AG04450 (cell line): ENCODE measurements at regions not wholly inside any gene's neighbourhood (a gene's known extent, or its start where the extent isn't known, plus 50 kb on each side); places are given as distances from the start of the nearest gene placed in this dataset.

Source experiments
- CTCF ChIA-PET: fragments of 300-600, 350-600 bp; formaldehyde crosslinking; extraction: SDS; loops from one replicate; lab custom pipeline; 2022; ENCODE audit warnings: antibody characterized with exemption, inconsistent platforms; lab: Charles Lee
- POLR2A ChIA-PET: fragments of 350-600 bp; formaldehyde crosslinking; extraction: SDS; loops from one replicate; lab custom pipeline; 2021; ENCODE audit warnings: antibody characterized with exemption, inconsistent platforms; lab: Yijun Ruan, JAX
- DNase-seq: peaks from one replicate; pipeline ENCODE4 v3.0.0-alpha.2; 2011; ENCODE audit warnings: low read depth, low spot score
- H3K27ac ChIP-seq: one replicate; pipeline ENCODE4 v1.5.1; 2012; ENCODE audit warnings: low read depth, low read length, control low read depth
- H3K27me3 ChIP-seq: one replicate; pipeline ENCODE4 v1.6.0; 2012; ENCODE audit warnings: low read length; ENCODE audit not compliant: control insufficient read depth, insufficient read depth
- H3K4me3 ChIP-seq: 2 replicates; pipeline ENCODE4 v1.5.1; 2011; ENCODE audit warnings: mild to moderate bottlenecking, low read depth, low read length, control low read depth
- H3K9me3 ChIP-seq: 2 replicates; pipeline ENCODE4 v1.5.1; 2012; ENCODE audit warnings: low read length; ENCODE audit not compliant: control insufficient read depth, insufficient read depth
- TF ChIP-seq, protein P1 (sequence below): IDR thresholded peaks from 2 replicates; pipeline ENCODE4 v1.5.1; 2011; ENCODE audit warnings: low read depth, low read length, control low read depth, inconsistent platforms

DNA sequence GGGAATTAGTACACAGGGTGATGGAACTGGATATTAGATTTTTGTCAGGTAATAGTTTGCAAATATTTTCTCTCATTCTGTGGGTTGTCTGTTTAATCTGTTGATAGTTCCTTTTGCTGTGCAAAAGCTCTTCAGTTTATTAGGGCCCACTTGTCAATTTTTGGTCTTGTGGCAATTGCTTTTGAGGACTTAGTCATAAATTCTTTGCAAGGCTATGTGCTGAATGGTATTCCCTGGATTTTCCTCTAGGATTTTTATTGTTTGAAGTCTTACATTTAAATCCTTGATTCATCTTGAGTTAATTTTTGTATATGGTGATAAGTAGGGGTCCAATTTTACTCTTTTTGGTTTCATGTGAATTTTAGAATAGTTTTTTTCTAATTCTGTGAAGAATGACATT lies 111.3 kb downstream of the ARRDC4 start:
- TF ChIP-seq, protein P1, sequence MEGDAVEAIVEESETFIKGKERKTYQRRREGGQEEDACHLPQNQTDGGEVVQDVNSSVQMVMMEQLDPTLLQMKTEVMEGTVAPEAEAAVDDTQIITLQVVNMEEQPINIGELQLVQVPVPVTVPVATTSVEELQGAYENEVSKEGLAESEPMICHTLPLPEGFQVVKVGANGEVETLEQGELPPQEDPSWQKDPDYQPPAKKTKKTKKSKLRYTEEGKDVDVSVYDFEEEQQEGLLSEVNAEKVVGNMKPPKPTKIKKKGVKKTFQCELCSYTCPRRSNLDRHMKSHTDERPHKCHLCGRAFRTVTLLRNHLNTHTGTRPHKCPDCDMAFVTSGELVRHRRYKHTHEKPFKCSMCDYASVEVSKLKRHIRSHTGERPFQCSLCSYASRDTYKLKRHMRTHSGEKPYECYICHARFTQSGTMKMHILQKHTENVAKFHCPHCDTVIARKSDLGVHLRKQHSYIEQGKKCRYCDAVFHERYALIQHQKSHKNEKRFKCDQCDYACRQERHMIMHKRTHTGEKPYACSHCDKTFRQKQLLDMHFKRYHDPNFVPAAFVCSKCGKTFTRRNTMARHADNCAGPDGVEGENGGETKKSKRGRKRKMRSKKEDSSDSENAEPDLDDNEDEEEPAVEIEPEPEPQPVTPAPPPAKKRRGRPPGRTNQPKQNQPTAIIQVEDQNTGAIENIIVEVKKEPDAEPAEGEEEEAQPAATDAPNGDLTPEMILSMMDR, result no peak
- no peaks in the 10 kb centered on the region for H3K27me3 ChIP-seq
- CTCF ChIA-PET, result no interaction called here
- H3K9me3 ChIP-seq, result peaks cover 2% of the 10 kb centered on the region; the same call in 1 of the 2 replicates
- POLR2A ChIA-PET, result no interaction called here
- H3K4me3 ChIP-seq, result no peak overlapping the region
- no peak overlapping the region for H3K27ac ChIP-seq
- DNase-seq, result no peak

DNA sequence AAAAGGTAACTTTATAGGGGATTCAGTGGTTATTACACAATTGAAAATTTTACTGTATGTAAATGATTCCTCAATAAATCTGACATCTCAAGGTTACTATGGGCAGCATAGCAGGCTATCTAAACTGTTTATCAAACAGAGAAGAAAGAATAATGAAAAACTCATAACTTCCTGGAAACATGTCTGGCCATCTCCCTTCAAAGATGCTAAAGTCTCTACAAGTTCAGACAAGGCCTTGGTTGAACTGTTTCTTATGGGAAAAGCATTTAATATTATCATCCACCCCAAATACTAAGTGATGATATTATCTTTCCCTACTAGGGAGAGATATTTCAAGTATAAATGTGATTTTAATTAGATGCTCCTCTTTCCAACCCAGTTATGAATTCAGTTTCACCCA lies 114.9 kb downstream of the ARRDC4 start:
- CTCF ChIA-PET, result no interaction called here
- POLR2A ChIA-PET, result no interaction called here
- TF ChIP-seq, protein P1, result no peak
- H3K9me3 ChIP-seq, result peaks cover 14% of the 10 kb centered on the region
- no peak overlapping the region for H3K27ac ChIP-seq
- H3K27me3 ChIP-seq, result no peaks in the 10 kb centered on the region
- no peak overlapping the region for H3K4me3 ChIP-seq
- DNase-seq, result no peak

DNA sequence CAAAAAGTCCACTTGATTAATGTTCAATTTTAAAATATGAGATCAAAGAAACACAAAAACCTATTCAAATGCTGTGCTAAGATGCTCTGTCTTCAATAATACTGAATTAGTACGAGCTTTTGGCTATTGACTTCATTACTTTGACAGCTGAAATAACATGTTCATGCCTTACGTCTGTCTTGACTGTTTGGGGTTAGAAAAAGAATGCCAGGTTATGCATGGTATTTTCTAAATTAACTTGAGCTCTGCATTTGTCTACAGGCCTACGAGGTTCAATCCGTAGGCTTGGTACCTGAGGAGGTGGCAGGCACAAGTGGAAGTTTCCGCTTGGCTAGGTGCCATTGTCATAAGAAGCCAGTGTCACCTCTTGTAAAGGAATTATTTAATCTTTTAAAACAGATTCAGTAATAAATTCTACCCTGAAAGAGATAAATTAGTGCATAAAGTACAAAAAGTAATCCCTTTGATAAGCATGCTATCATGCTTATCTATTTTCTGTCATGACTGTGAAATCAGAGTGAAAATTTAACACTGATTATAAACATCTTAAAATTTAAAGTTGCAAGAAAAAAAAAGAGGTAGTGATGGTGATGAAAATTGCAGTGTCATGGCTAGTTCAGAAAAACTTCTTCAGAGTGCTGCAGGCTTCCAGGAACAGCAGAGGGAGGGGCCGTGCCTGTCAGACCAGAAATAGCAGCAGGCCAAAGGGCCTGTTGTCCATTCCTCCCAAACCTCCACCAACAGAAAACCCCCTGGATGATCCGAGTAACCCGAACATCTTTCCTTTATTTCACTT lies 115.7 kb downstream of the ARRDC4 start:
- peaks cover 14% of the 10 kb centered on the region for H3K9me3 ChIP-seq
- TF ChIP-seq, protein P1, result no peak
- no peaks in the 10 kb centered on the region for H3K27me3 ChIP-seq
- POLR2A ChIA-PET, result no interaction called here
- H3K4me3 ChIP-seq, result no peak overlapping the region
- H3K27ac ChIP-seq, result no peak overlapping the region
- CTCF ChIA-PET, result no interaction called here
- no peak for DNase-seq

DNA sequence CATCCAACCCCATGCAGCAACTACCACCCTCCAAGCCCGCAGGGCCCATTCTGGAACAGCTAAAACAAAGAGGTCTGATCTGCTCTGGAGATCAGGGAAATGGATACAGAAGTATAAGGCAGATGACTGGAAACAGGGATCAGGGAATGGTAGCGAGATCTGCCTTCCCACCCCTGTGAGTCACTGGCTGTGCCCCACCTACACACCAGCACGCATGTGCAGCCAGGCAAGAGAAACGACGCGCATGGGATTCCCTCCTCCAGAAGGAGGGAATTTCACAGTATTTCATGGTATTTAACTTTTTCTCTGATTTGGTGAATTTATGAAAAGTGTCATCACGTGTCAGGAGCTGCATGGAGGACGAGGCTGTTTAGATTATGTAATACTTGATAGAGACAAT lies 116.7 kb downstream of the ARRDC4 start:
- Histone ChIP-seq H3K27me3 (no peaks in the 10 kb centered on the region), H3K27ac (no peak overlapping the region), H3K4me3 (no peak overlapping the region), H3K9me3 (peaks cover 14% of the 10 kb centered on the region)
- ChIA-PET CTCF (interaction anchor here (0.6 kb wide), 1 partner anchor 1570 kb away, joined by 4 read pairs; no protein-coding TSS in a partner anchor), POLR2A (no interaction called here)
- no peak for DNase-seq
- TF ChIP-seq, protein P1, result no peak

DNA sequence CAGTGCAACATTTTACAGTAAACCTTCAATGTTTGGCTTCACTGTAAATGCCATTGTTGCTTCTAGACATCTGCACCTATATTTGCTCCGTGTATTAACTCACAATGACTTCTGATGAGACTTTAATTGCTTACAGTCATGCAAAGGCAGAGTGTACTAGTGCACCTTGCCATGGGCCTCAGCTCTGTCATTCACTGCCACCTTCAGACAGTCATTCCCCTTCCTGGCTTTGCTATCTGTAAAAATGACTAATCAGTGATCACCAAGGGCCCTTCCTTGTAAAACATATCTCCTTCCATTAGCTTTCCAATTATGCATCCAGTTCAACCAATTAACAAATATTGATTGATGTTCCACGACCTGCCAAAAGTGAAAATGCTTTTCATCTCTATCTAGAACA lies 120.3 kb downstream of the ARRDC4 start:
- ChIA-PET POLR2A (no interaction called here), CTCF (no interaction called here)
- Histone ChIP-seq H3K27ac (no peak overlapping the region), H3K9me3 (peaks cover 14% of the 10 kb centered on the region), H3K4me3 (no peak overlapping the region), H3K27me3 (no peaks in the 10 kb centered on the region)
- TF ChIP-seq, protein P1, result no peak
- DNase-seq, result no peak
